ENCODE measurements at regions not wholly inside any gene's neighbourhood (a gene's known extent, or its start where the extent isn't known, plus 50 kb on each side); places are given as distances from the start of the nearest gene placed in this dataset.

DNA sequence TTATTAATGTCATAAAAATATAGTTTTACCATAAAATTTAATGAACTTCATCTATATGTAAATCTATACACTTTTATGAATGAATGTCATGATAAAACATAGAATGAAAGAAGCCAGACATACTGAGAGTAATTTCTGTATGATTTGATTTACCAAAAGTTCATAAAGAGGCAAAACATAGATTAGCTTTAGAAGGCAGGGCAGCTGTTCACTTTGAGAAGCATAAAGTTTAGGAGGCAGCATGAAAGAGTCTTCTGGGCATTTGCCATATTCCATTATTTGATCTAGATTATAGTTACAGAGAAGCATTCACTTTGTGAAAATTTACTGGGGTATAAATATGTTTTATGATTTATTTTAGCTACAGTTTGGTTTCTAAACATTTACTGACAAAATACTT, 487.2 kb downstream of the ANKRD7 start:
- no peaks in the 10 kb centered on the region for H4K20me1 ChIP-seq (replicated peaks; ENCODE audit: insufficient read depth)
- H3K4me2 ChIP-seq = no peak overlapping the region
- peaks cover 4% of the 10 kb centered on the region; the same call in 1 of the 3 replicates for H3K4me1 Mint-ChIP-seq
- H3K27me3 Mint-ChIP-seq (ENCODE audit: insufficient read depth, low read depth, poor library complexity) = no peaks in the 10 kb centered on the region
- DNase-seq (ENCODE audit: low spot score) (no peak), ATAC-seq (no peak)
- no peaks in the 10 kb centered on the region for H3K27me3 ChIP-seq (ENCODE audit: insufficient read depth)
- no peaks in the 10 kb centered on the region for H3K36me3 ChIP-seq (ENCODE audit: insufficient read depth)
- H3K36me3 Mint-ChIP-seq (ENCODE audit: low read depth) = no peaks in the 10 kb centered on the region
- H3K27ac Mint-ChIP-seq = no peak overlapping the region
- H3K4me3 ChIP-seq = no peak overlapping the region
- no peaks in the 10 kb centered on the region for H3F3A ChIP-seq (replicated peaks; ENCODE audit: low read depth)
- no peaks in the 10 kb centered on the region for H3K9me3 Mint-ChIP-seq
- TF ChIP-seq CREB1 (CRISPR knock-in tag; IDR thresholded peaks at IDR 0.05; ENCODE audit: low read depth) (no peak), NANOG (IDR thresholded peaks at IDR 0.05; ENCODE audit: borderline replicate concordance) (no peak), EZH2phosphoT487 (IDR thresholded peaks at IDR 0.05; ENCODE audit: unreplicated experiment) (no peak), POLR2AphosphoS5 (IDR thresholded peaks at IDR 0.05; ENCODE audit: low read depth) (no peak)
- TF ChIP-seq, protein P1, sequence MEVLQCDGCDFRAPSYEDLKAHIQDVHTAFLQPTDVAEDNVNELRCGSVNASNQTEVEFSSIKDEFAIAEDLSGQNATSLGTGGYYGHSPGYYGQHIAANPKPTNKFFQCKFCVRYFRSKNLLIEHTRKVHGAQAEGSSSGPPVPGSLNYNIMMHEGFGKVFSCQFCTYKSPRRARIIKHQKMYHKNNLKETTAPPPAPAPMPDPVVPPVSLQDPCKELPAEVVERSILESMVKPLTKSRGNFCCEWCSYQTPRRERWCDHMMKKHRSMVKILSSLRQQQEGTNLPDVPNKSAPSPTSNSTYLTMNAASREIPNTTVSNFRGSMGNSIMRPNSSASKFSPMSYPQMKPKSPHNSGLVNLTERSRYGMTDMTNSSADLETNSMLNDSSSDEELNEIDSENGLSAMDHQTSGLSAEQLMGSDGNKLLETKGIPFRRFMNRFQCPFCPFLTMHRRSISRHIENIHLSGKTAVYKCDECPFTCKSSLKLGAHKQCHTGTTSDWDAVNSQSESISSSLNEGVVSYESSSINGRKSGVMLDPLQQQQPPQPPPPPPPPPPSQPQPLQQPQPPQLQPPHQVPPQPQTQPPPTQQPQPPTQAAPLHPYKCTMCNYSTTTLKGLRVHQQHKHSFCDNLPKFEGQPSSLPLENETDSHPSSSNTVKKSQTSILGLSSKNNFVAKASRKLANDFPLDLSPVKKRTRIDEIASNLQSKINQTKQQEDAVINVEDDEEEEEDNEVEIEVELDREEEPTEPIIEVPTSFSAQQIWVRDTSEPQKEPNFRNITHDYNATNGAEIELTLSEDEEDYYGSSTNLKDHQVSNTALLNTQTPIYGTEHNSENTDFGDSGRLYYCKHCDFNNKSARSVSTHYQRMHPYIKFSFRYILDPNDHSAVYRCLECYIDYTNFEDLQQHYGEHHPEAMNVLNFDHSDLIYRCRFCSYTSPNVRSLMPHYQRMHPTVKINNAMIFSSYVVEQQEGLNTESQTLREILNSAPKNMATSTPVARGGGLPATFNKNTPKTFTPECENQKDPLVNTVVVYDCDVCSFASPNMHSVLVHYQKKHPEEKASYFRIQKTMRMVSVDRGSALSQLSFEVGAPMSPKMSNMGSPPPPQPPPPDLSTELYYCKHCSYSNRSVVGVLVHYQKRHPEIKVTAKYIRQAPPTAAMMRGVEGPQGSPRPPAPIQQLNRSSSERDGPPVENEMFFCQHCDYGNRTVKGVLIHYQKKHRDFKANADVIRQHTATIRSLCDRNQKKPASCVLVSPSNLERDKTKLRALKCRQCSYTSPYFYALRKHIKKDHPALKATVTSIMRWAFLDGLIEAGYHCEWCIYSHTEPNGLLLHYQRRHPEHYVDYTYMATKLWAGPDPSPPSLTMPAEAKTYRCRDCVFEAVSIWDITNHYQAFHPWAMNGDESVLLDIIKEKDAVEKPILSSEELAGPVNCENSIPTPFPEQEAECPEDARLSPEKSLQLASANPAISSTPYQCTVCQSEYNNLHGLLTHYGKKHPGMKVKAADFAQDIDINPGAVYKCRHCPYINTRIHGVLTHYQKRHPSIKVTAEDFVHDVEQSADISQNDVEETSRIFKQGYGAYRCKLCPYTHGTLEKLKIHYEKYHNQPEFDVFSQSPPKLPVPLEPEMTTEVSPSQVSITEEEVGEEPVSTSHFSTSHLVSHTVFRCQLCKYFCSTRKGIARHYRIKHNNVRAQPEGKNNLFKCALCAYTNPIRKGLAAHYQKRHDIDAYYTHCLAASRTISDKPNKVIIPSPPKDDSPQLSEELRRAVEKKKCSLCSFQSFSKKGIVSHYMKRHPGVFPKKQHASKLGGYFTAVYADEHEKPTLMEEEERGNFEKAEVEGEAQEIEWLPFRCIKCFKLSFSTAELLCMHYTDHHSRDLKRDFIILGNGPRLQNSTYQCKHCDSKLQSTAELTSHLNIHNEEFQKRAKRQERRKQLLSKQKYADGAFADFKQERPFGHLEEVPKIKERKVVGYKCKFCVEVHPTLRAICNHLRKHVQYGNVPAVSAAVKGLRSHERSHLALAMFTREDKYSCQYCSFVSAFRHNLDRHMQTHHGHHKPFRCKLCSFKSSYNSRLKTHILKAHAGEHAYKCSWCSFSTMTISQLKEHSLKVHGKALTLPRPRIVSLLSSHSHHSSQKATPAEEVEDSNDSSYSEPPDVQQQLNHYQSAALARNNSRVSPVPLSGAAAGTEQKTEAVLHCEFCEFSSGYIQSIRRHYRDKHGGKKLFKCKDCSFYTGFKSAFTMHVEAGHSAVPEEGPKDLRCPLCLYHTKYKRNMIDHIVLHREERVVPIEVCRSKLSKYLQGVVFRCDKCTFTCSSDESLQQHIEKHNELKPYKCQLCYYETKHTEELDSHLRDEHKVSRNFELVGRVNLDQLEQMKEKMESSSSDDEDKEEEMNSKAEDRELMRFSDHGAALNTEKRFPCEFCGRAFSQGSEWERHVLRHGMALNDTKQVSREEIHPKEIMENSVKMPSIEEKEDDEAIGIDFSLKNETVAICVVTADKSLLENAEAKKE (CRISPR knock-in tag; IDR thresholded peaks at IDR 0.05) = no peak
- no peaks in the 10 kb centered on the region for H3K9me2 ChIP-seq (ENCODE audit: insufficient read depth)
- H3K27ac ChIP-seq (ENCODE audit: low read depth) = no peak overlapping the region
- no peaks in the 10 kb centered on the region for H3K79me2 ChIP-seq (replicated peaks; ENCODE audit: insufficient read depth)
- H2AFZ ChIP-seq = no peak overlapping the region
- no peaks in the 10 kb centered on the region for H3K4me1 ChIP-seq (ENCODE audit: insufficient read depth)
- no peak overlapping the region for H3K4me3 Mint-ChIP-seq

DNA sequence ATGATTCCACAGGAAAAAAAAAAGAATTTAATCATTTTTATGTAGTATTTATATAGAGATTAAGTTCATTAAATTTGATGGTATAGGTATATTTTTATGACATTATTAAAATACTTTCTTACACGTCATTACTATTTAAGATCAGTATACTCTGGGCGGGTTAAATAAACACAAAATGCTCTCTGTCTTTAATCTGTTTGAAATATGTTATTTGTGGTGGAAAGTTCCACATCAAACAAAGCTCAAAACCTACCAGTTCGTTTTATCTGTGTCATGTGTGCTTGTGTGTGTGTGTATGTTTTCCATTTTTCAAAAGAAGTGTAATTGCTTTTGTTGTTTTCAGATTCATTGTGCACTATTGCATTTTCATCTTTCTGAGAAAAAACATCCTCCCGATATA, 488.5 kb downstream of the ANKRD7 start:
- Histone ChIP-seq H3F3A (replicated peaks; ENCODE audit: low read depth) (no peaks in the 10 kb centered on the region), H3K4me2 (no peak overlapping the region), H4K20me1 (replicated peaks; ENCODE audit: insufficient read depth) (no peaks in the 10 kb centered on the region), H3K27me3 (ENCODE audit: insufficient read depth) (no peaks in the 10 kb centered on the region), H3K4me3 (no peak overlapping the region), H3K27ac (ENCODE audit: low read depth) (no peak overlapping the region), H3K9me2 (ENCODE audit: insufficient read depth) (no peaks in the 10 kb centered on the region), H3K36me3 (ENCODE audit: insufficient read depth) (no peaks in the 10 kb centered on the region), H2AFZ (no peak overlapping the region), H3K79me2 (replicated peaks; ENCODE audit: insufficient read depth) (no peaks in the 10 kb centered on the region), H3K4me1 (ENCODE audit: insufficient read depth) (no peaks in the 10 kb centered on the region)
- no peak overlapping the region for H3K27ac Mint-ChIP-seq
- H3K4me3 Mint-ChIP-seq = no peak overlapping the region
- no peaks in the 10 kb centered on the region for H3K36me3 Mint-ChIP-seq (ENCODE audit: low read depth)
- no peaks in the 10 kb centered on the region for H3K27me3 Mint-ChIP-seq (ENCODE audit: insufficient read depth, low read depth, poor library complexity)
- no peak for ATAC-seq
- H3K9me3 Mint-ChIP-seq = no peaks in the 10 kb centered on the region
- DNase-seq (ENCODE audit: low spot score) = no peak
- peaks cover 4% of the 10 kb centered on the region; the same call in 1 of the 3 replicates for H3K4me1 Mint-ChIP-seq
- TF ChIP-seq STAT1 (IDR thresholded peaks at IDR 0.05; ENCODE audit: unreplicated experiment) (no peak), EZH2phosphoT487 (IDR thresholded peaks at IDR 0.05; ENCODE audit: unreplicated experiment) (no peak), ZNF114 (CRISPR knock-in tag; IDR thresholded peaks at IDR 0.05) (no peak), JUNB (IDR thresholded peaks at IDR 0.05; ENCODE audit: unreplicated experiment) (no peak), POLR2AphosphoS5 (IDR thresholded peaks at IDR 0.05; ENCODE audit: low read depth) (no peak), CREB1 (CRISPR knock-in tag; IDR thresholded peaks at IDR 0.05; ENCODE audit: low read depth) (no peak), EZH2 (IDR thresholded peaks at IDR 0.05; ENCODE audit: low read depth, unreplicated experiment) (no peak), NANOG (IDR thresholded peaks at IDR 0.05; ENCODE audit: borderline replicate concordance) (no peak)
- TF ChIP-seq, protein P2, sequence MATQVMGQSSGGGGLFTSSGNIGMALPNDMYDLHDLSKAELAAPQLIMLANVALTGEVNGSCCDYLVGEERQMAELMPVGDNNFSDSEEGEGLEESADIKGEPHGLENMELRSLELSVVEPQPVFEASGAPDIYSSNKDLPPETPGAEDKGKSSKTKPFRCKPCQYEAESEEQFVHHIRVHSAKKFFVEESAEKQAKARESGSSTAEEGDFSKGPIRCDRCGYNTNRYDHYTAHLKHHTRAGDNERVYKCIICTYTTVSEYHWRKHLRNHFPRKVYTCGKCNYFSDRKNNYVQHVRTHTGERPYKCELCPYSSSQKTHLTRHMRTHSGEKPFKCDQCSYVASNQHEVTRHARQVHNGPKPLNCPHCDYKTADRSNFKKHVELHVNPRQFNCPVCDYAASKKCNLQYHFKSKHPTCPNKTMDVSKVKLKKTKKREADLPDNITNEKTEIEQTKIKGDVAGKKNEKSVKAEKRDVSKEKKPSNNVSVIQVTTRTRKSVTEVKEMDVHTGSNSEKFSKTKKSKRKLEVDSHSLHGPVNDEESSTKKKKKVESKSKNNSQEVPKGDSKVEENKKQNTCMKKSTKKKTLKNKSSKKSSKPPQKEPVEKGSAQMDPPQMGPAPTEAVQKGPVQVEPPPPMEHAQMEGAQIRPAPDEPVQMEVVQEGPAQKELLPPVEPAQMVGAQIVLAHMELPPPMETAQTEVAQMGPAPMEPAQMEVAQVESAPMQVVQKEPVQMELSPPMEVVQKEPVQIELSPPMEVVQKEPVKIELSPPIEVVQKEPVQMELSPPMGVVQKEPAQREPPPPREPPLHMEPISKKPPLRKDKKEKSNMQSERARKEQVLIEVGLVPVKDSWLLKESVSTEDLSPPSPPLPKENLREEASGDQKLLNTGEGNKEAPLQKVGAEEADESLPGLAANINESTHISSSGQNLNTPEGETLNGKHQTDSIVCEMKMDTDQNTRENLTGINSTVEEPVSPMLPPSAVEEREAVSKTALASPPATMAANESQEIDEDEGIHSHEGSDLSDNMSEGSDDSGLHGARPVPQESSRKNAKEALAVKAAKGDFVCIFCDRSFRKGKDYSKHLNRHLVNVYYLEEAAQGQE (IDR thresholded peaks at IDR 0.05; ENCODE audit: unreplicated experiment) = no peak

Measured in GM23338 (cell line).